HG03354 (cell line): ENCODE measurements at regions not wholly inside any gene's neighbourhood (a gene's known extent, or its start where the extent isn't known, plus 50 kb on each side); places are given as distances from the start of the nearest gene placed in this dataset.
"Not testable (repeated sequence)": the region's sequence is repeated elsewhere in the genome, so short reads cannot be mapped to it uniquely, and the experiment has no call there.

Source experiments
- ATAC-seq: cut with Tn5 transposase; IDR thresholded peaks from one replicate; pipeline ENCODE4 v1.9.1; 2021; ENCODE audit warnings: mild to moderate bottlenecking; ENCODE audit not compliant: unreplicated experiment, poor library complexity, severe bottlenecking

- ATAC-seq, result no peak
These were observed 138.0 kb upstream of the DNAH14 start for GRCh38 chr1:224791362-224791941.

- no peak for ATAC-seq
These were observed 133.9 kb upstream of the DNAH14 start for GRCh38 chr1:224795591-224795990.

GRCh38 chr1:224799083-224799482, 130.4 kb upstream of the DNAH14 start:
- ATAC-seq, result no peak

GRCh38 chr1:224800486-224801119, 128.9 kb upstream of the DNAH14 start:
- ATAC-seq, result no peak

- ATAC-seq, result no peak
These were observed 127.5 kb upstream of the DNAH14 start for GRCh38 chr1:224801844-224802490.

- ATAC-seq, result no peak
These were observed 126.9 kb upstream of the DNAH14 start for GRCh38 chr1:224802617-224803016.

- no peak for ATAC-seq
These were observed 125.3 kb upstream of the DNAH14 start for GRCh38 chr1:224804220-224804619.

GRCh38 chr1:224805889-224806288, 123.6 kb upstream of the DNAH14 start:
- no peak for ATAC-seq

GRCh38 chr1:224809137-224809536, 120.3 kb upstream of the DNAH14 start:
- no peak for ATAC-seq

- ATAC-seq, result no peak
These were observed 119.9 kb upstream of the DNAH14 start for GRCh38 chr1:224809613-224810012.

- no peak for ATAC-seq
These were observed 117.9 kb upstream of the DNAH14 start for GRCh38 chr1:224811564-224811963.

GRCh38 chr1:224815647-224816046, 113.8 kb upstream of the DNAH14 start:
- peak; percentile 41 for ATAC-seq

GRCh38 chr1:224816062-224816461, 113.4 kb upstream of the DNAH14 start:
- ATAC-seq, result peak; percentile 71

- no peak for ATAC-seq
These were observed 112.1 kb upstream of the DNAH14 start for GRCh38 chr1:224817382-224817781.

- no peak for ATAC-seq
These were observed 109.6 kb upstream of the DNAH14 start for GRCh38 chr1:224819861-224820260.

GRCh38 chr1:224820341-224820740, 109.1 kb upstream of the DNAH14 start:
- ATAC-seq, result no peak

- ATAC-seq, result not testable (repeated sequence)
These were observed 107.7 kb upstream of the DNAH14 start for GRCh38 chr1:224821751-224822150.

- ATAC-seq, result no peak
These were observed 103.9 kb upstream of the DNAH14 start for GRCh38 chr1:224825525-224826000.

- ATAC-seq, result no peak
These were observed 100.8 kb upstream of the DNAH14 start for GRCh38 chr1:224828691-224829090.

GRCh38 chr1:224831501-224831900, 98.0 kb upstream of the DNAH14 start:
- ATAC-seq, result no peak

GRCh38 chr1:224839648-224840300, 89.7 kb upstream of the DNAH14 start:
- not testable (repeated sequence) for ATAC-seq
